Left lung (tissue), 4 donors: ENCODE measurements at regions not wholly inside any gene's neighbourhood (a gene's known extent, or its start where the extent isn't known, plus 50 kb on each side); places are given as distances from the start of the nearest gene placed in this dataset.

ENCODE experiments used
- ATAC-seq: fragments of 200-7000 bp; cut with Tn5 transposase; one replicate; pipeline ENCODE4 v1.9.1; 2020; ENCODE audit warnings: moderate library complexity
- DNase-seq, 4 donors: peaks; one replicate each; pipeline ENCODE4 v3.0.0-alpha.2; 2013 to 2020
- H3K27ac ChIP-seq, 2 donors: fragments of 200-600 bp; sonication (generic) in 1 of 2; one replicate each; pipeline versions ENCODE4 v1.5.0 to v1.8.0; 2020 to 2021
- H3K27me3 ChIP-seq, 2 donors: fragments of 200-600 bp; sonication (generic) in 1 of 2; one replicate each; pipeline versions ENCODE4 v1.5.0 to v1.8.0; 2020 to 2021
- H3K36me3 ChIP-seq, 2 donors: fragments of 200-600 bp; sonication (generic) in 1 of 2; one replicate each; pipeline versions ENCODE4 v1.5.0 to v1.8.0; 2020 to 2021
- H3K4me1 ChIP-seq, 2 donors: fragments of 200-600 bp; one replicate each; pipeline ENCODE4 v1.8.0; 2021
- H3K4me3 ChIP-seq, 2 donors: fragments of 200-600 bp; sonication (generic) in 1 of 2; one replicate each; pipeline versions ENCODE4 v1.5.0 to v1.8.0; 2020 to 2021; ENCODE audit warnings: mild to moderate bottlenecking in 1 of 2
- H3K9me3 ChIP-seq, 2 donors: fragments of 200-600 bp; sonication (generic) in 1 of 2; one replicate each; pipeline versions ENCODE4 v1.5.0 to v1.8.0; 2020 to 2021
- intact Hi-C, 2 donors: fragments of 100-400 bp; cut with DNase I; formaldehyde crosslinking; loops; one replicate each; pipeline versions ENCODE4 v1.11.2 to v1.14.2; 2022
- TF ChIP-seq, protein P1 (sequence below), 2 donors: fragments of 200-600 bp; sonication (generic) in 1 of 2; IDR thresholded peaks; one replicate each; pipeline versions ENCODE4 v1.5.0 to v1.8.0; 2021; ENCODE audit warnings: antibody characterized with exemption in 2 of 2
- donor health status: DM: no; HTN: yes; CAD: no.
- donor health status: DM: no; HTN: no; CAD: no.

DNA sequence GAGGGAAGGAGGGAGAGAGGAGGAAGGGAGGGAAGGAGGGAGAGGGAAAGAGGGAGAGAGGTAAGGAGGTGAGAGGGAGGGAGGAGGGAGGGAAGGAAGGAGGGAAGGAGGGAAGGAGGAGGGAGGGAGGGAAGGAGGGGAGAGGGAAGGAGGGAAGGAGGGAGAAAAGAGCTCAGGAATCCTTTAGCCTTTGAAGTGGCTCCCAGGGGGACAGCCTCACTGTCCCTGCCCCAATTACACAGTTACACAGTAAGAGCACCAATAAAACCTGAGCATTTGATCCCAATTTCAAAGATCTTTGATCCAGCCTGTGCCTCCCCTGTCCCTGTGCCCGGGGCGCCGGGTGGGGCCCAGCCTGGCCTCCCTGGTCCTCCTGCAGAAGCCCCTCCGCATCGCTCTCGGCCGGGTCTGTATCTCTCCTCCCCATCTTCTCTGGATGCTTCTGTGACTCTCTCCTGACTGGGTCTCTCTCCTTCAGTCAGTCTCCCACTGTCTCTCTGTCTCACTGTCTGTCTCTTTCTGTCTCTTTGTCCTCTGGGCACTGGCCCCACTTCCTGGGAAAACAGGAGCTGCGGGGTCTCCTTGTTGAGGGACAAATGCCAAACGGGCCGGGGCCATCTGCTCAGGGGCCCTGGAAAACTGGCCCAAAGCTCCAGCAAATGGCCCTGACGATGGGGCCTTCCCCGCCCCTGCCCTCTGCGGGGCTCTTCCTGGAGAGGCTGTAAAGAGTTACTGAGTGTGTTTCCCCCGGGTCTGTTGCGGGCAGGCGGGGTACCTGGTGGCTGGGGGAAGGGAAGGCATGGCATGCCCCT, 54.2 kb upstream of the EGFL7 start:
- no peaks in the 10 kb centered on the region for H3K9me3 ChIP-seq
- H3K36me3 ChIP-seq: no peaks in the 10 kb centered on the region
- intact Hi-C loops: no loop called here
- peaks cover under 1 to 34% of the 10 kb centered on the region in 2 donors for H3K4me1 ChIP-seq
- no peak for DNase-seq
- H3K4me3 ChIP-seq: no peak overlapping the region
- H3K27me3 ChIP-seq: peaks cover 0 to 12% of the 10 kb centered on the region in 2 donors
- TF ChIP-seq, protein P1, sequence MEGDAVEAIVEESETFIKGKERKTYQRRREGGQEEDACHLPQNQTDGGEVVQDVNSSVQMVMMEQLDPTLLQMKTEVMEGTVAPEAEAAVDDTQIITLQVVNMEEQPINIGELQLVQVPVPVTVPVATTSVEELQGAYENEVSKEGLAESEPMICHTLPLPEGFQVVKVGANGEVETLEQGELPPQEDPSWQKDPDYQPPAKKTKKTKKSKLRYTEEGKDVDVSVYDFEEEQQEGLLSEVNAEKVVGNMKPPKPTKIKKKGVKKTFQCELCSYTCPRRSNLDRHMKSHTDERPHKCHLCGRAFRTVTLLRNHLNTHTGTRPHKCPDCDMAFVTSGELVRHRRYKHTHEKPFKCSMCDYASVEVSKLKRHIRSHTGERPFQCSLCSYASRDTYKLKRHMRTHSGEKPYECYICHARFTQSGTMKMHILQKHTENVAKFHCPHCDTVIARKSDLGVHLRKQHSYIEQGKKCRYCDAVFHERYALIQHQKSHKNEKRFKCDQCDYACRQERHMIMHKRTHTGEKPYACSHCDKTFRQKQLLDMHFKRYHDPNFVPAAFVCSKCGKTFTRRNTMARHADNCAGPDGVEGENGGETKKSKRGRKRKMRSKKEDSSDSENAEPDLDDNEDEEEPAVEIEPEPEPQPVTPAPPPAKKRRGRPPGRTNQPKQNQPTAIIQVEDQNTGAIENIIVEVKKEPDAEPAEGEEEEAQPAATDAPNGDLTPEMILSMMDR (IDR thresholded peaks at IDR 0.05): no peak
- no peak overlapping the region for H3K27ac ChIP-seq
- ATAC-seq: no peak

DNA sequence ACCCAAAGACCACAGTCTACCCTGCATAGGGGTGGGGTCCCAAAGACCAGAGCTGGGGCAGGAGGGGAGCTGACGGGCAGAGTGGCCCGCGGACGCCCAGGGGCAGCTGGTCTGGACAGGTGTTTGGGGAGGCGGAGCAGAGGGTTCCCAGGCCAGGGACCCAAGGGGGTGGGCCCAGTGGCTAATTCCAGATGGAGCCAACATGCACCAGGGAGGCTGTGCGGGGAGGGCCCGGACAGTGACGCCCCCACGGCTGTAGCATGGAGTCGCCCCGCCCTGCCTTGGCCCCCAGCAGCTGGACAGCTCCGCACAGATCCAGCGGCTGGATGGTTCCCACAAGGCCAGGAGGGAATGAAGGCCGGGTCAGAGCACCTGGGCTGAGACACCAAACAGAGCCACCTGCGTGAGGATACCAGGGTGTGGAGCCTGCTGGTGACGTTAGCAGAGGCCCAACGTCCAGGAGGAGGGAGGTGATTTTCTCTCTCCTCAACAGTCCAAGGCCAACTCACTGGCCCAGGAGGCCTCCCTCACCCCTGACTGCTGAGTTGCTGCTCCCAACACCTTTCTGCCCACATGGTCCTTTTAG, 55.3 kb upstream of the EGFL7 start:
- Histone ChIP-seq H3K27ac (no peak overlapping the region), H3K4me1 (peaks cover 0 to 32% of the 10 kb centered on the region in 2 donors), H3K36me3 (no peaks in the 10 kb centered on the region), H3K9me3 (no peaks in the 10 kb centered on the region), H3K4me3 (no peak overlapping the region), H3K27me3 (peaks cover 0 to 12% of the 10 kb centered on the region in 2 donors)
- ATAC-seq (no peak), DNase-seq (no peak)
- TF ChIP-seq, protein P1 (IDR thresholded peaks at IDR 0.05): no peak
- intact Hi-C loops: no loop called here

GRCh38 chr9:136606687-136607333, 55.9 kb upstream of the EGFL7 start:
- Histone ChIP-seq H3K9me3 (no peaks in the 10 kb centered on the region), H3K27me3 (peaks cover 0 to 12% of the 10 kb centered on the region in 2 donors), H3K27ac (no peak overlapping the region), H3K4me1 (peaks cover 0 to 32% of the 10 kb centered on the region in 2 donors), H3K4me3 (no peak overlapping the region), H3K36me3 (no peaks in the 10 kb centered on the region)
- intact Hi-C loops: no loop called here
- DNase-seq (peak in 1 of 4 donors; percentile 65), ATAC-seq (peak; percentile 57)
- TF ChIP-seq, protein P1 (IDR thresholded peaks at IDR 0.05): no peak

DNA sequence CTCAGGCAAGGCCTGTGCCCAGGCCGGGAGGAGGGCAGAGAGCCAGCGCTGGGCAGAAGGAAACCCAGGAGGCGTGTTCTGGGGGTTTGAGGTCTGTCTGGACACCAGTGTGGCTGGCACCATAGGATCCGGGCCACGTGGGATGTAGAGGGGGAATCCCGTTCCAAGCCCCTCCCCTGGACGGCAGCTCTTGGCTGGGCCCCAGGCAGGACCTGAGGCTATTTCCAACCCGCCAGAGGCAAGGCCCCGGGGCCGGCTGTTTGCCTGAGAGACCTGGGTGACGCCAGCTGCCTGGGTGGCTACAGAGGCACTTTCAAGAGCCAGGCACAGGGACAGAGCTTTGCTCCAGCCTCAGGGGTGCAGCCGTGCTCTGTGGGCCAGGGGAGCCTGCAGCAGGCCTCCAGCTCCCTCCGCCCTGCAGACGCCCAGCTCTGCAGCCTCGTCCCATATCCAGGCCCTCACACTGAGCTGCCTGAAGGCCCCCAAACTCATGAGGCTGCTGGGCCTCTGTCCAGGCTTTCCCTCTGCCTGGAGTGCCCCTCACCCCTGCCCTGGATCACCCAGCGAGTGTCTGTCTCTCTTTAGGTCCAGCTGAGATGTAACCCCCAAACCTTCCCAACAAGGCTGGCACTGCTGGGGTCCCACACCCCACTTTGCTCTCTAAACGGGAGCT, 56.6 kb upstream of the EGFL7 start:
- ATAC-seq: no peak
- no peak for DNase-seq
- Histone ChIP-seq H3K27ac (no peak overlapping the region), H3K27me3 (peaks cover 0 to 12% of the 10 kb centered on the region in 2 donors), H3K9me3 (no peaks in the 10 kb centered on the region), H3K4me1 (peaks cover 0 to 32% of the 10 kb centered on the region in 2 donors), H3K36me3 (no peaks in the 10 kb centered on the region), H3K4me3 (no peak overlapping the region)
- TF ChIP-seq, protein P1 (IDR thresholded peaks at IDR 0.05): no peak
- intact Hi-C loops: no loop called here
